IPS DF 4.7 (cell line): ENCODE measurements at regions not wholly inside any gene's neighbourhood (a gene's known extent, or its start where the extent isn't known, plus 50 kb on each side); places are given as distances from the start of the nearest gene placed in this dataset.

Source experiments
- DNase-seq: peaks from one replicate; pipeline ENCODE4 v3.0.0-alpha.2; 2013; ENCODE audit warnings: low spot score; ENCODE audit errors: extremely low read depth

DNA sequence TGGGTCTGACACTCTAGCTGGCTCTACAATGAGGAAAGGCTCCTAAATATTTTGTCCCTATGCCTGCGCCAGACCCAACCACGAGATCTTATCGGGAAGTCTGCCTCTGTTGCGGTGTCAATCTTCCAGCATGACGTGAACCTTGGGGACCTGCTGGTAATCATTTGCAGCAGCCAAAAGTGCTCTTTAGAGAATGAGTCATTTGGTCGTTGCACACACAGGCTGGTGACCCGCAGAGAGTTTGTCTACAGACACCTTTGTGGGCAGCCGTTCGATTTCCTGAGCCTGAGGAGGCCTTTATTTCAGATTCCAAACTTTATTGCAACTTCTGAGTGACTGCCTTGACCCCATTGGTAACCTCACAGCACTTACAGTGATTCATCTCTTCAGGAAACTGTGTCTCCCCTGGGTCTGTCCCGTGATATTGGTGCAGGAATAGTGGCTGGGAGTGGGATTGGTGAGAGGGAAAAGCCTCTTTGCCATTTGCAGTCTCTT, 326.1 kb downstream of the NSG2 start:
- DNase-seq = no peak

DNA sequence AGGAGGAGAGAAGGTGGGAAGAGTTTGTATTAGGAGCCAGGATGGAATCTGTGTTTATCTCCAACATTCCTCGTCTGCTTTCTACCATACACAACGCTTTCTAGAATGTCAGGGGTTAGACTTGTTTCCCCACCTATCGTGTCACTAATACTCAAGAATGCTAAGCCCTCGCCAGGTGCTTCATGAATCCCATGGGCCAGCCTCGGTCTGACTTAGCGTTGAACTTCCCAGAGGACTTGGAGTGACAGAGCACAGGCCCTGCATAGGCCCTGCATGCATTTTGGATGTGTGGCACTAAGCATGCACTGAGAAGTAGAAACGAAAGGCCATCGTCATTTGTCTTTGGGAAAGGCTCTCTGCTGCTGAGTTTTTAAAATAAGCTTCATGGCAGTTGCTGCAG, 328.7 kb downstream of the NSG2 start:
- DNase-seq = no peak

- DNase-seq = no peak
Observed at GRCh38 chr5:174376056-174376455, 330.6 kb downstream of the NSG2 start.

DNA sequence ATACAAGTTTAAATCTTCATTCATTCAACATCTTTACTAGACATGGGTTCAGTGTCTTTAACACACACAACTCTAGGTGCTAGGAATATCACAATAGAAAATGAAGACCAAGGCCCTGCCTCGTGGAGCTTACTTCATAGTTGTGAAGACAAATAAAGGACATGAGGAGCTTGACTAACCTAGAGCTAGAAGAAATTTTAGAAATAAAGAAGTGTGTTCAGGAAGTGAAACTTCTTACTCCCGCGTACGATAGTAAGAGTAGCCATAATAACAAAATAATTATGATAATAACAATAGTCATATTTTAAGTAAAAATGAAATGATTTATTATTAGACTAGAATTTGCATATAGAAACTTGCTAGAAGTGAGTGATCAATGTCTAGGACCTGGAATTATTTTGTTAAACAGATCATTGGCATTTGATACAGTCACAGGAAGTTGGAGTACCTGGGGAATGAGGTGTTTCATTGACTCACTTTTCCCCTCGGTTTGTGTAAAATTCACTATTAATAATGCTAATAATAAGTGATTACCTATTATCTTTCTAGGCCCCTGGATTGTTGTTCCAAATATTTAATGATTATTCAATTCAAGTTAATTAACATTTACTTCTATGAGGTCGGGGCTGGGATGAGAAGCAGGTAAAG, 331.3 kb downstream of the NSG2 start:
- no peak for DNase-seq

DNA sequence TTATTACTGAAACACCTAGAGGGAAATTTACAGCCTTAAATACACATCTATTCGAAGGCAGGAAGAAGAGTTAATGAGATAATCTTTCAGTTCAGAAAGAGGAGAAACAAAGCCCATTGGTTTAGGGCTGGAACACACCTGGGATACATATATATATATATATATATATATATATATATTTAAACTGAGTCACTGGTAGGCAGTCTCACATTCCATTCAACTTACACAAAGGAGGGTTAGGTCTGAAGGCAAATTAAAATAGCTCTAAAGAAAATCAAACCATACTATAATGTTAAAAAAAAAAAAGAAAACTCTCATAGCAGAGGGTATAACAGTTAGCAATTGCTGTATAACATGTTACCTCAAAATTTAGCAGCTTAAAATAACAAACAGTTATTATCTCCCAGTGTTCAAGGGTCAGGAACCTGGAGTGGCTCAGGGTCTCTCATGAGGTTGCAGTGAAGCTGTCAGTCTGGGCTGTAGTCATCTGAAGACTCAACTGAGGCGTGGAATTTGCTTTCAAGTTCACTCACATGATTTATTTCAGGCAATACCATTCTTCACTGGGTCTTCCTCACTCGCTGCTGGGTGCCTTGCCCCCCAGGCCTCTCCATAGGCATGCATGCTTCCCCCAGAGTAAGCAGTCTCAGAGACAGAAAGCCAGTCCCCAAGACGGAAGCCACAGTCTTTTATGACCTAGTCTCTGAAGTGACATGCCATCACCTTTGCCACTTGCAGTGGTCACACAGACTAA, 332.8 kb downstream of the NSG2 start:
- DNase-seq = no peak

DNA sequence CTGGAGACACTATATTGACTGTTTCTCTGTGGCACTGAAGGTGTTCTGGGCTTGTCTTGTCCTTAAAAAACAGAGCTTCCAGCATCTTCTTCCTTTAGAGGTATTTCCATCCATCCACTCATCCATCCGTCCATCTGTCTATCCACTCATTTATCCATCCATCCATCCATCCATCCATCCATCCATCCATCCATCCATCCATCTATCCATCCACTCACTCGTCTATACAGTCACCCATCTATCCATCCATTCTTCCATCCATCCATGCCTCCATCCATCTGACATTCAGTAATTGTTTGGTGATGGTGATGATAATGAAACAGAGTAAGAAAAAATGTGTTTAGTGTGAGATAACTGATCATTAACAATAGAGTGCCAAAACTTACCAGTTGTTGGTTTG, 334.8 kb downstream of the NSG2 start:
- DNase-seq = no peak

DNA sequence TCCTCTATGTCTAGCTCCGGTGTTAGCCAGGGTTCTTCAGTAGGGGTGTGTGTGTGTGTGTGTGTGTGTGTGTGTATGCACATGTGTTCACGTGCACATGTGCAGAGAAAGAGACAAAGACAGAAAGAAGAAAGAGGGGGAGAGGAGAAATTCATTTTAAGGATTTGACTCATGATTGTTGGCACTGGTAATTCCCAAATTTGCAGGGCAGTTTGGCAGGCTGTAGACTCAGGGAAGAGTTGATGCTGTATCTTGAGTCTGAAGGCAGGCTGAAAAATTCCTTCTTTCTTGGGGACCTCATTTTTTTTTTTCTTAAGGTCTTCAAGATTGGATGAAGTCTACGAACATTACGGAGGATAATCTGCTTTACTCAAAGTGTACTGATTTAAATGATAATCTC, 335.7 kb downstream of the NSG2 start:
- no peak for DNase-seq

GRCh38 chr5:174383210-174384167, 338.0 kb downstream of the NSG2 start:
- no peak for DNase-seq

- DNase-seq = no peak
Observed at GRCh38 chr5:174384509-174384947, 339.0 kb downstream of the NSG2 start.

DNA sequence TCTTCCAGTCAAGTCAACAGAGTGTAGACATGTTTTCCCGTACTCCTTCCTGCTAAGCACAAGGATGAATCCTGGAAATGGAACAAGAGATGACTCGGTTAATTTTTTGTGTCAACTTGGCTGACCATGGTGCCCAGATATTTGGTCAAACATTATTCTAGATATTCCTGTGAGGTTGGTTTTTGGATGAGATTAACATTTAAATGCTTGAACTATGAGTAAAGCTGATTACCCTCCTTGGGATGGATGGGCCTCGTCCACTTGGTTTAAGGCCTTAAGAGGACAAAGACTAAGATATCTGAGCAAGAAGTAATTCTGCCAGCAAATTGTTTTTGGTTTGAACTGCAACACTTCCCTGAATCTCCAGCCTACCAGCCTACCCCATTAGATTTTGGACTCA, 338.1 kb upstream of the MSX2 start:
- no peak for DNase-seq

DNA sequence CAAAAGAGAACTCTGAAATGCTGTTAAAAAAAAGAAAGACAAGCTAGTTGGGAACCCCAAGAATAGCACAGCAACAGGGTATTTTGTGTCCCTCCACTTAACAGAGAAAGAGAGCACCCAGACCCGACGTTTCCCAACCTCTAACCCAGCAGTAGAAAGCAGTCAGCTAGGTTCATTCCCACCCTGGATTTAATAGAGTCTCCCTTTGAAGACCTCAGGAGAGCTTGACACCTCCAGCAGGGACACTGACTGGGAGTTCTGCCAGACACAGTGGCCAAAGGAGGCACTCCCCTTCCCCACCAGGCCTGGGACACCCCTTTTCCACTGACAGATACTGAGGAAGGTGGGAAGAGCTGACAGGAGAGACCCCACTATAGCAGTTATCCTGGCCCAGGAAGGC, 337.5 kb upstream of the MSX2 start:
- DNase-seq = no peak

- DNase-seq = no peak
Observed at GRCh38 chr5:174387448-174387847, 336.9 kb upstream of the MSX2 start.

- no peak for DNase-seq
Observed at GRCh38 chr5:174392892-174393291, 331.5 kb upstream of the MSX2 start.

DNA sequence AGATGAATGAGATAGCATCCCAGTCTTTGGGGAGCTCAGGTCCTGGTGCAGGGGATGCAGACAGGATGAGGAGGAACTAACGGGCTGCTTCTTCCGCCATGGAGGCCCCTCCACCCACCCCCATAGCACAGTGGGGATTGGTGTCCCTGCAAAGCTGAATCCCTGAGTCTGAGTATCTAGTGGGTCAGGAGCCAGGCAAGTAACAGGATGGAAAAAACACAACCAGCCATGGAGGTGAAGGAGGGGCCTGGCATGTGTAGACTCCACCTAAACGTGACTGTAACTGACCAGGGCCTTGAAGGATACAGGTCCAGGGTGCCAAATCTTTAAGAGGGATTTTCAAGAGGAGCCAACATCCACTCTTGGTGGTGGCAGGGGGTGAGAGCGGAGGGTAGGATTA, 327.8 kb upstream of the MSX2 start:
- DNase-seq = no peak

GRCh38 chr5:174397206-174397605, 327.2 kb upstream of the MSX2 start:
- no peak for DNase-seq

GRCh38 chr5:174398171-174398570, 326.2 kb upstream of the MSX2 start:
- no peak for DNase-seq

- DNase-seq = no peak
Observed at GRCh38 chr5:174399411-174399810, 325.0 kb upstream of the MSX2 start.

GRCh38 chr5:174400461-174400860, 323.9 kb upstream of the MSX2 start:
- no peak for DNase-seq

GRCh38 chr5:174401793-174402192, 322.6 kb upstream of the MSX2 start:
- no peak for DNase-seq

GRCh38 chr5:174402222-174402812, 322.1 kb upstream of the MSX2 start:
- no peak for DNase-seq

DNA sequence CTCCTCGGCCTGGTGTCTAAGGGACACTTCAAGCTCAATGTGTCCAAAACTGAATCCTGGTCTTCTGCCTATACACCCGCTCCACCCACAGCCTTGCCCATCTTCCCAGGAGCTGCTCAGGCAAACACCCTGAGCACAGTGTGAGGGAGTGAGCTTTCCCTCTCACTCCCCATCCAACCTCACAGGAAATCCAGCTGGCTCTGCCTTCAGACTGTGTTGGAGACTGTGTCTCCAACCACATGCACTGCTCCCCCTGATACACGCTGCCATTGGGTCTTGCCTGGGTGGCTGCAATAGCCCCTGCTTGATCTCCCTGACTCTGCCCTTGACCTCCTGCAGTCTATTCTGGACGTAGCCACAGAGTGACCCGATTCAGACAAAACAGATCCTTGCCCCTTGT, 319.5 kb upstream of the MSX2 start:
- no peak for DNase-seq
